ENCODE measurements at regions not wholly inside any gene's neighbourhood (a gene's known extent, or its start where the extent isn't known, plus 50 kb on each side); places are given as distances from the start of the nearest gene placed in this dataset.

DNA sequence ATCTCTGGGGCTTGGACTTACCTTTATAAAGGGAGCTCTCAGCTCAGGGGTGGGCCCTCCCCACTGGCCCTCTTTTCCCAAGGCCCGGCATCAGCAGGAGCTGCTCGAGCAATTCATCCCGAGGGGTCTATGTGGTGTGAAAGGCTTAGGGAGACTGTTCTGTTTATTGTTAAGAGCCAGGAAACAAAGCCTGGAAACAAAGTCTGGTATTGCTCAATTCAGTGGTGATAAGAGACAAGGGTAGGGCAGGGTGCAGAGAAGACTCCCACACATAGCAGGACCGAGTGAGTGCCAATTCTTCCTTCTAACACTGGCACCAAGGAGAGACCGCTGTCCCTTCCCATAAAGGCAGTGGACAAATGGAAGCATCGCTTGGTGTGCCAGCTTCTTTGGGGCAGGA is 750.7 kb downstream of the KCNJ18 start:
- no peak for TF ChIP-seq POLR2A (IDR thresholded peaks at IDR 0.05)
- no peak for TF ChIP-seq CTCF (IDR thresholded peaks at IDR 0.05)
